ENCODE measurements at regions not wholly inside any gene's neighbourhood (a gene's known extent, or its start where the extent isn't known, plus 50 kb on each side); places are given as distances from the start of the nearest gene placed in this dataset.
"Not testable (repeated sequence)": the region's sequence is repeated elsewhere in the genome, so short reads cannot be mapped to it uniquely, and the experiment has no call there.

DNA sequence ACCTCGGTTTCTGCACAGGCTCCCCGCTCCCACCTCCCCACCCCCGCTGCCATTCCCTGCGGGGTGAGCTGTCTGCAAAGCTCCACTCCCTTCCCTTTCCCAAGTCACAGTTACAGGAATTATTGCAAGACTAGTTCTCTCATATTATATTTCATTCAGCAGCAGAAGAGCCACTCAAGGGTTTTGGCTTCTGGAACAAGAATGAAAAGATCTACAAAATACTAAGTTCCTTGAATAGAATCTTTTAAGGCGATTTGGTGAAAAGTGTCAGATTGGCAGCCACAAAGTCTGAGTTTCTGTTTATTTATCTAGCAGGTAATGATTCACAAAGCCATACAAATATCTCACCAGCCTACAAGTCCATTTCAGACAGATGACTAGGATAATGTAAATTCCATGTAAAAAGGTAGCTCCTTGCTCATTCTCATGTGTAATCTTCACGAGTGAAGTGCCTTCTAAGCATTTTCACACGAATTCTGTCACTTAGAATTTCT is 221.9 kb upstream of the RBBP8 start:
- peak overlapping the region; percentile 16 to 21 for H3K4me3 ChIP-seq
- peak overlapping the region; percentile 75 to 85 for H3K27ac ChIP-seq
- peak in 3 of 4 donors; percentile 49 to 76 (median 49) for DNase-seq
- intact Hi-C loops (cut with DNase I): no loop called here
- H3K9me3 ChIP-seq: no peaks in the 10 kb centered on the region
- H3K36me3 ChIP-seq: no peaks in the 10 kb centered on the region
- H3K4me1 ChIP-seq: peaks cover 5% of the 10 kb centered on the region in 2 donors
- TF ChIP-seq, protein P1, sequence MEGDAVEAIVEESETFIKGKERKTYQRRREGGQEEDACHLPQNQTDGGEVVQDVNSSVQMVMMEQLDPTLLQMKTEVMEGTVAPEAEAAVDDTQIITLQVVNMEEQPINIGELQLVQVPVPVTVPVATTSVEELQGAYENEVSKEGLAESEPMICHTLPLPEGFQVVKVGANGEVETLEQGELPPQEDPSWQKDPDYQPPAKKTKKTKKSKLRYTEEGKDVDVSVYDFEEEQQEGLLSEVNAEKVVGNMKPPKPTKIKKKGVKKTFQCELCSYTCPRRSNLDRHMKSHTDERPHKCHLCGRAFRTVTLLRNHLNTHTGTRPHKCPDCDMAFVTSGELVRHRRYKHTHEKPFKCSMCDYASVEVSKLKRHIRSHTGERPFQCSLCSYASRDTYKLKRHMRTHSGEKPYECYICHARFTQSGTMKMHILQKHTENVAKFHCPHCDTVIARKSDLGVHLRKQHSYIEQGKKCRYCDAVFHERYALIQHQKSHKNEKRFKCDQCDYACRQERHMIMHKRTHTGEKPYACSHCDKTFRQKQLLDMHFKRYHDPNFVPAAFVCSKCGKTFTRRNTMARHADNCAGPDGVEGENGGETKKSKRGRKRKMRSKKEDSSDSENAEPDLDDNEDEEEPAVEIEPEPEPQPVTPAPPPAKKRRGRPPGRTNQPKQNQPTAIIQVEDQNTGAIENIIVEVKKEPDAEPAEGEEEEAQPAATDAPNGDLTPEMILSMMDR (IDR thresholded peaks at IDR 0.05): no peak
- no peaks in the 10 kb centered on the region for H3K27me3 ChIP-seq
- peak; percentile 89 for ATAC-seq

GRCh38 chr18:22713511-22713910 is 219.6 kb upstream of the RBBP8 start:
- TF ChIP-seq, protein P1 (IDR thresholded peaks at IDR 0.05): no peak
- H3K27me3 ChIP-seq: no peaks in the 10 kb centered on the region
- ATAC-seq (no peak), DNase-seq (no peak)
- intact Hi-C loops (cut with DNase I): no loop called here
- no peak overlapping the region for H3K27ac ChIP-seq
- H3K9me3 ChIP-seq: no peaks in the 10 kb centered on the region
- no peaks in the 10 kb centered on the region for H3K36me3 ChIP-seq
- H3K4me1 ChIP-seq: peaks cover 5% of the 10 kb centered on the region in 2 donors
- no peak overlapping the region for H3K4me3 ChIP-seq

DNA sequence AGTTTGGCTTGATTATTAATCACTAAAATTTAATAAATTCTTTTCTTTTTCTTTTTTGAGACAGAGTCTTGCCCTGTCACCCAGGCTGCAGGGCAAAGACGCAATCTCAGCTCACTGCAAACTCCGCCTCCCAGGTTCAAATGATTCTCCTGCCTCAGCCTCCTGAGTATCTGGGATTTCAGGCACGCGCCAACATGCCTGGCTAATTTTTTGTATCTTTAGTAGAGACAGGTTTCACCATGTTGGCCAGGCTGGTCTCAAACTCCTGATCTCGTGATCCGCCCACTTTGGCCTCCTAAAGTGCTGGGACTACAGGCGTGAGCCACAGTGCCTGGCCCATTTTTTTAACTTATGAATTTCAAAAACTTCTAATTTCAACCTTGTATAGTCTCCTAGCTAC is 215.6 kb upstream of the RBBP8 start:
- H3K9me3 ChIP-seq; H3K27me3 ChIP-seq; H3K4me3 ChIP-seq; H3K4me1 ChIP-seq; DNase-seq; ATAC-seq; H3K27ac ChIP-seq; H3K36me3 ChIP-seq; intact Hi-C loops (cut with DNase I): not testable (repeated sequence)

- no peak for DNase-seq
- H3K36me3 ChIP-seq: no peaks in the 10 kb centered on the region
- H3K4me3 ChIP-seq: no peak overlapping the region
- H3K4me1 ChIP-seq: no peaks in the 10 kb centered on the region
- ATAC-seq: no peak
- TF ChIP-seq, protein P1 (IDR thresholded peaks at IDR 0.05): no peak
- intact Hi-C loops (cut with DNase I): no loop called here
- no peak overlapping the region for H3K27ac ChIP-seq
- H3K9me3 ChIP-seq: no peaks in the 10 kb centered on the region
- no peaks in the 10 kb centered on the region for H3K27me3 ChIP-seq
Observed at GRCh38 chr18:22723221-22723620, 209.9 kb upstream of the RBBP8 start.

DNA sequence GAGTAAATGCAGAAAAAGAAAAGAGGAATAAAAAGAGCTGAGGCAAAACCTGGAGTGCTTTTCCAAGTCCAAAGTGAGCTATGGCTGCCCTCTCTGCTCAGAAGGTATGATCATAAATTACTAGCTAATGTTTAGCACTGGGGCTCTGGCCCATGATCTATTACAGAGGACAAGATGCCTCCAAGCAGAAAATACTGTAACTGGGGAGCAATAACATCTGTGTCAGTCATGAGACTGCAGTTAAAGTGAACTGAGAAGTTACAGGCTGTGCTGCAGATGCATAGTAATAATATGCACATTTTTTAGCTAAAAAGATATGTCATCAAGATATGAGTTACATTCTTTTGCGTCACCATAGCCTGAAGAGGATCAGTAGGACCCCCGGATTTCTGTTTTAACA is 209.4 kb upstream of the RBBP8 start:
- DNase-seq (no peak), ATAC-seq (no peak)
- no peak overlapping the region for H3K4me3 ChIP-seq
- H3K27me3 ChIP-seq: no peaks in the 10 kb centered on the region
- TF ChIP-seq, protein P1 (IDR thresholded peaks at IDR 0.05): no peak
- intact Hi-C loops (cut with DNase I): no loop called here
- H3K9me3 ChIP-seq: no peaks in the 10 kb centered on the region
- H3K4me1 ChIP-seq: no peaks in the 10 kb centered on the region
- H3K27ac ChIP-seq: no peak overlapping the region
- no peaks in the 10 kb centered on the region for H3K36me3 ChIP-seq

DNA sequence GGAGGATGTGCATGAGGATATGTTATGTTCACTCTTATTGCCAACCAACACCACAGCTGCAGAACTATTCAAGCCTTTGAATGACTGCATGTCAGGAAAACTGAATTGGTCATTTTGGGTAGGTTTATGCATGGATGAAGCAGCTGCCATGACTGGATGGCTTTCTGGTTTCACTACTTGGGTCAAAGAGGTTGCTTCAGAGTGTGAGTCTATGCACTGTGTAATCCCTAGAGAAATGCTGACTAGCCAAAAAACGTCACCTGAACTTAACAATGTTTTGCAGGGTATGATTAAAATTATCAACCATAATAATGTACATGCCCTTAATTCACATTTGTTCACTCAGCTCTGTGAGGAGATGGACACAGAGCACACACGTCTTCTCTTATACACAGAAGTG is 206.7 kb upstream of the RBBP8 start:
- no peaks in the 10 kb centered on the region for H3K4me1 ChIP-seq
- TF ChIP-seq, protein P1 (IDR thresholded peaks at IDR 0.05): no peak
- H3K4me3 ChIP-seq: no peak overlapping the region
- intact Hi-C loops (cut with DNase I): no loop called here
- H3K27ac ChIP-seq: no peak overlapping the region
- ATAC-seq (no peak), DNase-seq (no peak)
- no peaks in the 10 kb centered on the region for H3K9me3 ChIP-seq
- no peaks in the 10 kb centered on the region for H3K27me3 ChIP-seq
- H3K36me3 ChIP-seq: no peaks in the 10 kb centered on the region
